Liver (tissue), 3 donors: ENCODE measurements at regions not wholly inside any gene's neighbourhood (a gene's known extent, or its start where the extent isn't known, plus 50 kb on each side); places are given as distances from the start of the nearest gene placed in this dataset.

Source experiments
- EGR1 ChIP-seq, 2 donors: IDR thresholded peaks; 2 replicates each; pipeline ENCODE4 v1.6.1; 2016 to 2018; ENCODE audit warnings: antibody characterized with exemption in 2 of 2, low read depth in 2 of 2
- JUND ChIP-seq, 2 donors: IDR thresholded peaks; 2 replicates each; pipeline ENCODE4 v1.6.1; 2016; ENCODE audit warnings: antibody characterized with exemption in 2 of 2
- NR2F2 ChIP-seq: IDR thresholded peaks from 2 replicates; pipeline ENCODE4 v1.6.1; 2016; ENCODE audit warnings: antibody characterized with exemption
- RAD21 ChIP-seq, 2 donors: IDR thresholded peaks; 2 replicates each; pipeline ENCODE4 v1.6.1; 2016; ENCODE audit warnings: antibody characterized with exemption in 2 of 2, mild to moderate bottlenecking in 2 of 2
- REST ChIP-seq: IDR thresholded peaks from 2 replicates; pipeline ENCODE4 v1.6.1; 2016; ENCODE audit warnings: antibody characterized with exemption, mild to moderate bottlenecking
- RXRA ChIP-seq, 2 donors: IDR thresholded peaks; 2 replicates each; pipeline ENCODE4 v1.6.1; 2017 to 2018; ENCODE audit warnings: antibody characterized with exemption in 2 of 2, mild to moderate bottlenecking in 1 of 2
- SP1 ChIP-seq: IDR thresholded peaks from 2 replicates; pipeline ENCODE4 v1.6.1; 2018; ENCODE audit warnings: antibody characterized with exemption, mild to moderate bottlenecking
- TAF1 ChIP-seq: conservative IDR thresholded peaks from 2 replicates; pipeline ENCODE4 v1.6.1; 2016; ENCODE audit warnings: antibody characterized with exemption, mild to moderate bottlenecking
- YY1 ChIP-seq: IDR thresholded peaks from 2 replicates; pipeline ENCODE4 v1.6.1; 2016; ENCODE audit warnings: antibody characterized with exemption, mild to moderate bottlenecking
- TF ChIP-seq, protein P1 (sequence below): fragments of 150-350 bp; IDR thresholded peaks from 2 replicates; pipeline ENCODE4 v1.5.1; 2017; ENCODE audit warnings: improper control_type of control experiment, low read depth, low read length; ENCODE audit not compliant: missing input control
- TF ChIP-seq, protein P2 (sequence below): IDR thresholded peaks from 2 replicates; pipeline ENCODE4 v1.6.1; 2016; ENCODE audit warnings: antibody characterized with exemption
- TF ChIP-seq, protein P3 (sequence below): IDR thresholded peaks from 2 replicates; pipeline ENCODE4 v1.6.1; 2016; ENCODE audit warnings: antibody characterized with exemption
- donor health status: healthy.
- donor health status: healthy.

DNA sequence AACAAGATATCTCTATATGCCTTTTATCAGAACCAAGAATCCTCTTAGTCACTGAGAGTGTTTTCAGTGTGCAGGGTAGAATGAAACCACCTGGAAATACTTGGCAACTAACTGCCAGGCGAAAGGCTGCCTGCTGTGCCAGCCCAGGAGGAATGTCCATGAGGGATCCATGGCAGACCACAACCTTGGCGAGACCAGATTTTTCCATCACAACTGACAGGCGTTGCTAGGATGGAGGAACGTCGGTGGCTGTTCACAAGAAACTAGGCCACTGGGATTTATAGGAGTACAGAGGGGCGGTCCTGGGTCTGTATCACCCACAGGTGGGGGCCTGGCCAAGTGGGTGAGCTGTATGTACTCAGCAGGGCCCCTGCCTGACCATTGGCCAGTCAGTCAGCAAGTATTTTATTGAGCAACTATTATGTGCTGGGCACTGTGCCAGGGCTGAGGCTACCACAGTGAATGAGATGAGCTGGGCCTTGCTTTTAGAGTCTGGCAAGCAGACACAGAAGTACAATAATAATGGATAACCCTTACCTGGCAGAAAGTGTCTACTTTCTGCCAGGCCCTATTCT is 199.4 kb downstream of the FOXD2 start:
- TF ChIP-seq, protein P1, sequence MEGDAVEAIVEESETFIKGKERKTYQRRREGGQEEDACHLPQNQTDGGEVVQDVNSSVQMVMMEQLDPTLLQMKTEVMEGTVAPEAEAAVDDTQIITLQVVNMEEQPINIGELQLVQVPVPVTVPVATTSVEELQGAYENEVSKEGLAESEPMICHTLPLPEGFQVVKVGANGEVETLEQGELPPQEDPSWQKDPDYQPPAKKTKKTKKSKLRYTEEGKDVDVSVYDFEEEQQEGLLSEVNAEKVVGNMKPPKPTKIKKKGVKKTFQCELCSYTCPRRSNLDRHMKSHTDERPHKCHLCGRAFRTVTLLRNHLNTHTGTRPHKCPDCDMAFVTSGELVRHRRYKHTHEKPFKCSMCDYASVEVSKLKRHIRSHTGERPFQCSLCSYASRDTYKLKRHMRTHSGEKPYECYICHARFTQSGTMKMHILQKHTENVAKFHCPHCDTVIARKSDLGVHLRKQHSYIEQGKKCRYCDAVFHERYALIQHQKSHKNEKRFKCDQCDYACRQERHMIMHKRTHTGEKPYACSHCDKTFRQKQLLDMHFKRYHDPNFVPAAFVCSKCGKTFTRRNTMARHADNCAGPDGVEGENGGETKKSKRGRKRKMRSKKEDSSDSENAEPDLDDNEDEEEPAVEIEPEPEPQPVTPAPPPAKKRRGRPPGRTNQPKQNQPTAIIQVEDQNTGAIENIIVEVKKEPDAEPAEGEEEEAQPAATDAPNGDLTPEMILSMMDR: no peak
- TF ChIP-seq, protein P2, sequence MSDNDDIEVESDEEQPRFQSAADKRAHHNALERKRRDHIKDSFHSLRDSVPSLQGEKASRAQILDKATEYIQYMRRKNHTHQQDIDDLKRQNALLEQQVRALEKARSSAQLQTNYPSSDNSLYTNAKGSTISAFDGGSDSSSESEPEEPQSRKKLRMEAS: no peak
- TF ChIP-seq REST (no peak), EGR1 (IDR thresholded peaks at IDR 0.05; ENCODE audit: low read depth in 2 of 2) (no peak), RAD21 (IDR thresholded peaks at IDR 0.05) (no peak), NR2F2 (no peak), YY1 (no peak), SP1 (no peak), RXRA (IDR thresholded peaks at IDR 0.05) (no peak), TAF1 (no peak), JUND (IDR thresholded peaks at IDR 0.05) (no peak)
- TF ChIP-seq, protein P3, sequence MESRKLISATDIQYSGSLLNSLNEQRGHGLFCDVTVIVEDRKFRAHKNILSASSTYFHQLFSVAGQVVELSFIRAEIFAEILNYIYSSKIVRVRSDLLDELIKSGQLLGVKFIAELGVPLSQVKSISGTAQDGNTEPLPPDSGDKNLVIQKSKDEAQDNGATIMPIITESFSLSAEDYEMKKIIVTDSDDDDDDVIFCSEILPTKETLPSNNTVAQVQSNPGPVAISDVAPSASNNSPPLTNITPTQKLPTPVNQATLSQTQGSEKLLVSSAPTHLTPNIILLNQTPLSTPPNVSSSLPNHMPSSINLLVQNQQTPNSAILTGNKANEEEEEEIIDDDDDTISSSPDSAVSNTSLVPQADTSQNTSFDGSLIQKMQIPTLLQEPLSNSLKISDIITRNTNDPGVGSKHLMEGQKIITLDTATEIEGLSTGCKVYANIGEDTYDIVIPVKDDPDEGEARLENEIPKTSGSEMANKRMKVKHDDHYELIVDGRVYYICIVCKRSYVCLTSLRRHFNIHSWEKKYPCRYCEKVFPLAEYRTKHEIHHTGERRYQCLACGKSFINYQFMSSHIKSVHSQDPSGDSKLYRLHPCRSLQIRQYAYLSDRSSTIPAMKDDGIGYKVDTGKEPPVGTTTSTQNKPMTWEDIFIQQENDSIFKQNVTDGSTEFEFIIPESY: no peak
